ENCODE measurements at regions not wholly inside any gene's neighbourhood (a gene's known extent, or its start where the extent isn't known, plus 50 kb on each side); places are given as distances from the start of the nearest gene placed in this dataset.

DNA sequence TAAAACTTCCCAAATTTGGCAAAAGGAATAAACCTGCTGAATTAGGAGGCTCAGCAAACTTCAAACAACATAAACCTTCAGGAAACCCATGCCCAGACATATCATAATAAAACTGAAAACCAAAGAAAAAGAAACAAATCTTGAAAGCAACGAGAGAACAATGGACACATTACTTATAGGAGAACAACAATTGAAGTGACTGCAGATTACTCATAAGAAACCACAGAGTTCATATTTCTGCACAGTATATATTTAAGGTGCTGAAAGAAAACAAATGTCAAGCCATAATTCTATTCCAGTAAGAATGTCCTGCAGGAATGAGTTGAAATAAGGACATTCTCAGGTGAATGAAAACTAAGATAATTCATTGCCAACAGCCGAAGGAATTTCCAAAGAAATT lies 80.8 kb upstream of the PROK2 start:
- Histone ChIP-seq H2BK15ac (ENCODE audit: low read depth, low read length) (no peak overlapping the region), H3K79me1 (ENCODE audit: insufficient read depth, low read depth, low read length, poor library complexity, severe bottlenecking) (no peaks in the 10 kb centered on the region), H4K20me1 (ENCODE audit: control insufficient read depth, insufficient read depth, insufficient read length) (no peaks in the 10 kb centered on the region), H3K79me2 (ENCODE audit: insufficient read depth, low read length) (no peaks in the 10 kb centered on the region), H4K91ac (ENCODE audit: insufficient read length, low read depth, low read length) (no peak overlapping the region), H3K23me2 (ENCODE audit: insufficient read length, low read depth, low read length, poor library complexity, severe bottlenecking) (no peaks in the 10 kb centered on the region), H3K23ac (ENCODE audit: insufficient read length, low read depth, low read length) (no peak overlapping the region), H2AFZ (ENCODE audit: low read length) (no peak overlapping the region), H3K18ac (ENCODE audit: insufficient read length, low read depth, low read length) (no peak overlapping the region), H3T11ph (ENCODE audit: low read length) (no peak overlapping the region), H3K56ac (ENCODE audit: insufficient read length, low read depth, low read length) (no peak overlapping the region), H3K9me3 (ENCODE audit: control insufficient read depth, low read depth, low read length) (peaks cover 3% of the 10 kb centered on the region), H3K9ac (ENCODE audit: extremely low read depth, insufficient read length, low read length) (no peak overlapping the region), H2AK5ac (ENCODE audit: insufficient read length, low read length) (no peak overlapping the region), H3K4me2 (ENCODE audit: insufficient read depth, insufficient read length, low read length) (no peak overlapping the region), H4K5ac (ENCODE audit: insufficient read length, low read depth, low read length) (no peak overlapping the region), H3K27me3 (ENCODE audit: insufficient read depth, low read length) (no peaks in the 10 kb centered on the region), H4K8ac (replicated peaks; ENCODE audit: insufficient read length, low read depth, low read length) (no peak overlapping the region), H3K14ac (ENCODE audit: insufficient read depth, low read length) (no peak overlapping the region), H3K27ac (ENCODE audit: insufficient read length, low read depth, low read length) (no peak overlapping the region), H3K4me1 (ENCODE audit: insufficient read depth, low read length) (peaks cover 8% of the 10 kb centered on the region; the same call in 1 of the 2 replicates), H2BK20ac (ENCODE audit: low read depth, low read length, poor library complexity, severe bottlenecking) (no peak overlapping the region), H2BK12ac (ENCODE audit: insufficient read length, low read depth, low read length) (no peak overlapping the region), H2BK120ac (ENCODE audit: low read depth, low read length, poor library complexity, severe bottlenecking) (no peak overlapping the region), H3K4ac (ENCODE audit: low read depth, low read length) (no peak overlapping the region), H2BK5ac (ENCODE audit: insufficient read length, low read length) (no peak overlapping the region)
- no CpG with 5 or more reads among the region's 2 CpGs for WGBS (ENCODE audit: extremely low coverage, insufficient read length, low lambda C conversion rate)
- Mint-ChIP-seq H3K27me3 (ENCODE audit: low read depth) (peaks cover 2% of the 10 kb centered on the region; the same call in 1 of the 2 replicates), H3K27ac (no peak overlapping the region), H3K4me1 (peaks cover 29 to 36% of the 10 kb centered on the region in 2 experiments), H3K9me3 (peaks cover 6 to 16% of the 10 kb centered on the region in 2 experiments), H3K36me3 (ENCODE audit: insufficient read depth in 1 of 3, low read depth in 3 of 3) (peaks cover 0 to 10% (median 7%) of the 10 kb centered on the region in 3 experiments; a peak in 5 of 7 replicates), H3K4me3 (no peak overlapping the region)
- TF ChIP-seq, protein P1, sequence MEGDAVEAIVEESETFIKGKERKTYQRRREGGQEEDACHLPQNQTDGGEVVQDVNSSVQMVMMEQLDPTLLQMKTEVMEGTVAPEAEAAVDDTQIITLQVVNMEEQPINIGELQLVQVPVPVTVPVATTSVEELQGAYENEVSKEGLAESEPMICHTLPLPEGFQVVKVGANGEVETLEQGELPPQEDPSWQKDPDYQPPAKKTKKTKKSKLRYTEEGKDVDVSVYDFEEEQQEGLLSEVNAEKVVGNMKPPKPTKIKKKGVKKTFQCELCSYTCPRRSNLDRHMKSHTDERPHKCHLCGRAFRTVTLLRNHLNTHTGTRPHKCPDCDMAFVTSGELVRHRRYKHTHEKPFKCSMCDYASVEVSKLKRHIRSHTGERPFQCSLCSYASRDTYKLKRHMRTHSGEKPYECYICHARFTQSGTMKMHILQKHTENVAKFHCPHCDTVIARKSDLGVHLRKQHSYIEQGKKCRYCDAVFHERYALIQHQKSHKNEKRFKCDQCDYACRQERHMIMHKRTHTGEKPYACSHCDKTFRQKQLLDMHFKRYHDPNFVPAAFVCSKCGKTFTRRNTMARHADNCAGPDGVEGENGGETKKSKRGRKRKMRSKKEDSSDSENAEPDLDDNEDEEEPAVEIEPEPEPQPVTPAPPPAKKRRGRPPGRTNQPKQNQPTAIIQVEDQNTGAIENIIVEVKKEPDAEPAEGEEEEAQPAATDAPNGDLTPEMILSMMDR (conservative IDR thresholded peaks at IDR 0.05), result no peak
- no peak for DNase-seq

Measured in H9 (cell line).